Fibroblast of lung (primary cell): ENCODE measurements at regions not wholly inside any gene's neighbourhood (a gene's known extent, or its start where the extent isn't known, plus 50 kb on each side); places are given as distances from the start of the nearest gene placed in this dataset.

ENCODE experiments used
- EZH2 ChIP-seq: IDR thresholded peaks from 2 replicates; pipeline ENCODE4 v1.5.1; 2012; ENCODE audit warnings: low read length, control low read depth, mild to moderate bottlenecking; ENCODE audit errors: missing control alignments
- TF ChIP-seq, protein P1 (sequence below), 2 donors: IDR thresholded peaks in 1 of 2; conservative IDR thresholded peaks in 1 of 2; 1 replicate in 1 of 2; 2 replicates in 1 of 2; pipeline ENCODE4 v1.5.1; 2011 to 2012; ENCODE audit warnings: low read length in 2 of 2, control low read depth in 1 of 2, inconsistent platforms in 1 of 2, low read depth in 1 of 2, mild to moderate bottlenecking in 1 of 2

DNA sequence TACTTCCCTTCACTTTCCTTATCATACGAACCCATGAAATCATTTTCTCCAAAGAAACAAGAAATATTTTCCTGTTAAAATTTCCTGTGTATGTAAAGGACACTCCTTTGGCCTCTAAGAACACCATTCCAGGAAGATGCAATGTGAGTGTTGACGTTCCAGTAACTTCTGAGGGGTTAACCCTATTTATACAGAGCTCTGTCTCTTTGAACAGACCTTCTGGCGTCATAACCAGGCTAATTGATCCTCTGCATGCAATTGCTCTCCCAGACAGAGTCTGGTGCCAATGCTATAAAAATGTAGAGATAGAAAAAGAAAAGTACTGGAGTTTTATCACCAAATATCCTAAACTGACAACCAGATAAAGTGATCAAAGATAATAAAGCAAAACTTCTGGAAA is 218.5 kb downstream of the TLE1 start:
- TF ChIP-seq, protein P1, sequence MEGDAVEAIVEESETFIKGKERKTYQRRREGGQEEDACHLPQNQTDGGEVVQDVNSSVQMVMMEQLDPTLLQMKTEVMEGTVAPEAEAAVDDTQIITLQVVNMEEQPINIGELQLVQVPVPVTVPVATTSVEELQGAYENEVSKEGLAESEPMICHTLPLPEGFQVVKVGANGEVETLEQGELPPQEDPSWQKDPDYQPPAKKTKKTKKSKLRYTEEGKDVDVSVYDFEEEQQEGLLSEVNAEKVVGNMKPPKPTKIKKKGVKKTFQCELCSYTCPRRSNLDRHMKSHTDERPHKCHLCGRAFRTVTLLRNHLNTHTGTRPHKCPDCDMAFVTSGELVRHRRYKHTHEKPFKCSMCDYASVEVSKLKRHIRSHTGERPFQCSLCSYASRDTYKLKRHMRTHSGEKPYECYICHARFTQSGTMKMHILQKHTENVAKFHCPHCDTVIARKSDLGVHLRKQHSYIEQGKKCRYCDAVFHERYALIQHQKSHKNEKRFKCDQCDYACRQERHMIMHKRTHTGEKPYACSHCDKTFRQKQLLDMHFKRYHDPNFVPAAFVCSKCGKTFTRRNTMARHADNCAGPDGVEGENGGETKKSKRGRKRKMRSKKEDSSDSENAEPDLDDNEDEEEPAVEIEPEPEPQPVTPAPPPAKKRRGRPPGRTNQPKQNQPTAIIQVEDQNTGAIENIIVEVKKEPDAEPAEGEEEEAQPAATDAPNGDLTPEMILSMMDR (conservative IDR thresholded peaks at IDR 0.05 in 1 of 2, IDR thresholded peaks at IDR 0.05 in 1 of 2; ENCODE audit: low read depth in 1 of 2, low read length in 2 of 2) = no peak
- no peak for TF ChIP-seq EZH2
